Dendritic cell treated with granulocyte-macrophage colony-stimulating factor and Interleukin-4, amounts not matched to agents 40 ng/mL and 50 ng/mL, for 4 days (primary cell): ENCODE measurements at regions not wholly inside any gene's neighbourhood (a gene's known extent, or its start where the extent isn't known, plus 50 kb on each side); places are given as distances from the start of the nearest gene placed in this dataset.

ENCODE experiments used
- H3K27ac Mint-ChIP-seq: one replicate; pipeline ENCODE4 v1.8.0; 2022; ENCODE audit warnings: mild to moderate bottlenecking, mixed read lengths
- H3K27me3 Mint-ChIP-seq: one replicate; pipeline ENCODE4 v1.8.0; 2022; ENCODE audit warnings: mild to moderate bottlenecking, mixed read lengths
- H3K36me3 Mint-ChIP-seq: one replicate; pipeline ENCODE4 v1.8.0; 2022; ENCODE audit warnings: low read depth, mixed read lengths
- H3K4me1 Mint-ChIP-seq: one replicate; pipeline ENCODE4 v1.8.0; 2022; ENCODE audit warnings: low read depth, mixed read lengths
- H3K4me3 Mint-ChIP-seq: one replicate; pipeline ENCODE4 v1.8.0; 2022; ENCODE audit warnings: mild to moderate bottlenecking, moderate library complexity, mixed read lengths
- H3K9me3 Mint-ChIP-seq: one replicate; pipeline ENCODE4 v1.8.0; 2022; ENCODE audit warnings: mixed read lengths
- intact Hi-C: fragments of 100-400 bp; cut with micrococcal nuclease; formaldehyde crosslinking; loops from one replicate; pipeline ENCODE4 v1.15.0; 2022

DNA sequence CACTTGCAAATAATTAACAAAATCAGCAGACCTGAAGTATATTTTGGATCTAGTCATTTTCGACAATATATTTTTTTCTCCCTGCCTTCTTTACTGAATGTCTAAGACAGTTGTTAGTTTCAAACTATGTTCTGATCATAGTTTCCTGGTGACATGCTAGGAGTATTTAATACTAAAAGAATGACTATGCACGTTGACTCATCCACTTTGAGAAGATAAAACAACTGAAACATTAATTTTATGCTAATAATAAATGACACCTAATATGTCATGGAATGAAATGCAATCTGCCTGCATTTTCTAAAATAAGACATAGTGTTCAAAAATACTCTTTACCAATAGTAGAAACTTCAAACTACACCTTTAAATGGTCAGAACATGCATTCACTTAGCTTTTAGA is 2123.7 kb upstream of the C9orf72 start:
- Mint-ChIP-seq H3K36me3 (no peaks in the 10 kb centered on the region), H3K9me3 (no peaks in the 10 kb centered on the region), H3K4me1 (no peaks in the 10 kb centered on the region), H3K27me3 (no peaks in the 10 kb centered on the region), H3K4me3 (no peak overlapping the region), H3K27ac (no peak overlapping the region)
- intact Hi-C loops, result loop anchor here (10.0 kb wide), 1 partner anchor 922 kb away; no protein-coding TSS in a partner anchor

DNA sequence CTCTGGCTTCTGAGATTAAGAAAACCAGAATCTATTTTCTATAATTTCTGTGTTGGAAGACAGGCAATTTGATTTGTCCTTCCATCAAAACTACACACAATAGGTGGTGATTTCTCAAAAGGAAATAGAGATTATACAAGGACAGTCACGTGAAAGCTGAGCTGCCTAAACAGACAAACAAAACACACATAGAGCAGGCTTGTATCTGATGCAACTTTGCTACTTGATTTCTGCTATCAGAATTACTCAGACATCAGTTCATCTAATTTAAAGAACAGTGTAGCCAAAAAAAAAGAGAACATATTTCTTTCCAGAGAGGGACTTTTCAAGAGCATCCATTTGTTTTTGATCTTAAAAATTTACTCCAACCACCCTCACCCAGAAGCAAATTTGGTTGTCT is 2128.3 kb upstream of the C9orf72 start:
- Mint-ChIP-seq H3K9me3 (no peaks in the 10 kb centered on the region), H3K27ac (no peak overlapping the region), H3K4me3 (no peak overlapping the region), H3K4me1 (no peaks in the 10 kb centered on the region), H3K36me3 (no peaks in the 10 kb centered on the region), H3K27me3 (no peaks in the 10 kb centered on the region)
- intact Hi-C loops, result no loop called here

DNA sequence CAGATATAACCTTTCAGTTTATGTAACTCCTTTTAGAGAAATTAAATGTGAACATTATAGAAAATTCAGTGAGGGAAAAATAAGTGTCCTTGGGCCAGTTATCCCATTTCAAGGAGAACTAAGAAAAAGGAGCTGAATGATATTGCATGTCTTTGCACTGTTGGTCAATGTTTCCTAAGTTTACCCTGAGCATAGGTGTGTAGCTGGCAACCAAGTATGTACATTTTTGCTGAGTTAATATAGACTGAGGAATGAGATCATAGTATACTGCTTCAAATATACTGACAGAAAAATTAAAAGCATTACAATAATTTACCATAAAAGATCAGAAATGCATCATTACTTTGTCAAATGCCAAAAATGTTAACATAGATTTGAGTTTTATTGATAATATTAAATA is 2128.7 kb upstream of the C9orf72 start:
- intact Hi-C loops, result no loop called here
- no peaks in the 10 kb centered on the region for H3K27me3 Mint-ChIP-seq
- H3K9me3 Mint-ChIP-seq, result no peaks in the 10 kb centered on the region
- no peak overlapping the region for H3K27ac Mint-ChIP-seq
- no peaks in the 10 kb centered on the region for H3K36me3 Mint-ChIP-seq
- no peaks in the 10 kb centered on the region for H3K4me1 Mint-ChIP-seq
- no peak overlapping the region for H3K4me3 Mint-ChIP-seq

DNA sequence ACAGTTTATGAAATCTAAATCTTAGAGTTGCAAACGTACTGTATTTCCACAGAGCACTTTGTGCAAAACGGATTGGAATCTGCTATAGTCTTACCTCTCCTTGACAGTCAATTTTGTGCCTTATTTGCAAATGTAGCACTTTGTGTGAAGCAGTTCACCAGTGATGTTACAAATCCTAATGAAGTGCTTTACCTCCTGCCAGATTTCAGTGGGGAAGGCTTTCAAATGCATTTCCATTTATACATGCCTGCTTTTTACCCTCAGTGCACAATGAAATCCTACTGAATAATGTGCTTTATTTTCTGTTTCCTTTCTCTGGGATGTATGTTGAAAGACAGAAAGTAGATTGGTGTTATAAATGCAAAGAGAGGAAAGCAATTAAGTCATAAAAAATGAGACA is 2141.6 kb upstream of the C9orf72 start:
- Mint-ChIP-seq H3K27ac (no peak overlapping the region), H3K9me3 (peaks cover 5% of the 10 kb centered on the region), H3K36me3 (no peaks in the 10 kb centered on the region), H3K27me3 (no peaks in the 10 kb centered on the region), H3K4me3 (no peak overlapping the region), H3K4me1 (no peaks in the 10 kb centered on the region)
- intact Hi-C loops, result no loop called here

DNA sequence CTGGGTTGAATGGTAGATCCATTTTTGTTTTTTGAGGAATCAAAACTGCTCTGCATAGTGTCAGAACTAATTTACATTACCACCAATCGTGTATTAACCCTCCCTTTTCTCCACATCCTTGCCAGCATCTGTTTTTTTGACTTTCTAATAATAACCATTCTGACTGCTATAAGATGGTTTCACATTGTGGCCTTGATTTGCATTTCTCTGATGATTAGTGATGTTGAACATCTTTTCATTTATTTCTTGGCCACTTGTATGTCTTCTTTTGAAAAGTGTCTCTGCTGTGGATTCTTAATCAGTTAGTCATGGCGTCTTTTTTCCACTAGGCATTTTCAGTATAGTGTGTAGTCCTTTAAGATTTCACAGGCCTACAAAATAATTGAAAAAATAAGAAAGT is 2144.3 kb upstream of the C9orf72 start:
- Mint-ChIP-seq H3K36me3 (no peaks in the 10 kb centered on the region), H3K4me1 (no peaks in the 10 kb centered on the region), H3K9me3 (peaks cover 5% of the 10 kb centered on the region), H3K27ac (no peak overlapping the region), H3K4me3 (no peak overlapping the region), H3K27me3 (no peaks in the 10 kb centered on the region)
- intact Hi-C loops, result no loop called here

DNA sequence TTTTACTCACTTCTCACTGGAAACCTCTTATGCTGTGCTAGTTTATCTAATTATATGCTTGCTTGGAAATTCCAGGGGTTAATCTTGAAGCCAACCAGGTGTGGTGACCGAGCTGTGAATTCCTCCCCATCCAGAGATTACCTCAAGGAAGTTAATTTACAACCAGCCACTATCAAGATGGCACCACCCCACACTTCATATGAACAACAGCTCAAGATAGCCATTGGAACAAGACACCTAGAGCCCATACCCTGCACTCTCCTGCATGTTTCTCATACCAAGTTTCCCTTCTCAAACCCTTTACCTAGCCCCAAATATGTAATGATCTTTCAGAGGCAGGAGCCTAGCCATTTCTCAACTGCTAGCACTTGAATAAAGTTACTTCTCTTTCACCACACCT is 2156.9 kb upstream of the C9orf72 start:
- Mint-ChIP-seq H3K9me3 (peaks cover 52% of the 10 kb centered on the region), H3K4me1 (no peaks in the 10 kb centered on the region), H3K27ac (no peak overlapping the region), H3K36me3 (no peaks in the 10 kb centered on the region), H3K4me3 (no peak overlapping the region), H3K27me3 (no peaks in the 10 kb centered on the region)
- intact Hi-C loops, result no loop called here

DNA sequence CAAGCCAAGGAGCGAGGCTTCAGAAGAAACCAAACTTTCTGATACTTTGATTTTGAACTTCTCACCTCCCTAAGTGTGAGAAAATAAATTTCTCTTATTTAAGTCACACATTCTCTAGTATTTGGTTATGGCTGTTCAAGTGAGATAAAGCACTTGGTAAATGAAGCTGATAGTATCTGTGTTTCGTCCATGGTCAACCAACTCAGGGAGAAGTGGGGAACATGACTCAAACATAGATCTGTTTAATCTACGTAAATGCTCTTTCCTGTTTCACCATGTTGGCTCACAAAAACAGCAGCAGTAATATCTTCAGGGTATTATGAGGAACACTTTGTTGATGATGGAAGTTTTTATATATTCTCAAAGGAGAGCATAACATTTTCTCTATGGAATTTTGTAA is 2167.2 kb upstream of the C9orf72 start:
- Mint-ChIP-seq H3K36me3 (no peaks in the 10 kb centered on the region), H3K4me3 (no peak overlapping the region), H3K27me3 (no peaks in the 10 kb centered on the region), H3K9me3 (peaks cover 8% of the 10 kb centered on the region), H3K27ac (no peak overlapping the region), H3K4me1 (no peaks in the 10 kb centered on the region)
- intact Hi-C loops, result no loop called here

DNA sequence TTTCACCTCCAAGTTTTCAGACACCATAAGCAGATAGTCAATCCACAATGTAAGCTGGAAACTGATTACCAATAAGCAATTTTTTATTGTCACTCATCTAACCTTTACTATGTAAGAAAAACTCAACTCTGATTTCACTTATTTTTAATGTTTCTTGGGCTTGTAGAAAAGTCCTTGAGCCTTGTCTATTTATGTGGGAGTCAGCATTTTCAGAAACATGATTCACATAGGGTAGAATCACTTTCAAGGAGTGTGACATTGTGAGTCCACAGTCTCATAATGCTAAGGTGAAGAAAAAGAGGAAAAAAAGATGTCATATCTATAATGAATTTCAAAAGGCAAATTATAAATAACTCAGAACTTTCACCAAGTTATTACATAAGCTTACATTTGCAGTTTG is 2167.9 kb upstream of the C9orf72 start:
- intact Hi-C loops, result no loop called here

DNA sequence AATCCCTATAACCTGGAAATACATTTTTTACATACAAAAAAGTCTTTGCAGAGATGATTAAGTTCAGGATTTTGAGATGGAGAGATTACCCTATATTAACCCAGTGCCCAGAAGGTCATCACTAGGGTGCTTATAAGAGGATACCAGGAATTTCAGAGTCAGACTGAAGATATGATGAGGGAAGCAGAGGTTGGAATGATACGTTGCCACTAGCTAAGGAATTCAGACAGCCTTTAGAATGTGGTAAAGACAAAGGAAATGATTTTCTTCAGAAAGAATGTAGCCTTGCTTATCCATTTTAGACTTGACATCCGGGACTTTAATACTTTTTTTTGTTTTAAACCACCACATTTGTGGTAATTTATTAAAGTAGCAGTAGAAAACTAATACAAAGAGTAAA is 2176.8 kb upstream of the C9orf72 start:
- intact Hi-C loops, result no loop called here
- H3K9me3 Mint-ChIP-seq, result no peaks in the 10 kb centered on the region
- no peaks in the 10 kb centered on the region for H3K27me3 Mint-ChIP-seq
- no peak overlapping the region for H3K27ac Mint-ChIP-seq
- H3K4me3 Mint-ChIP-seq, result no peak overlapping the region
- no peaks in the 10 kb centered on the region for H3K36me3 Mint-ChIP-seq
- no peaks in the 10 kb centered on the region for H3K4me1 Mint-ChIP-seq

More for the DNA sequence above, 2167.9 kb upstream of the C9orf72 start:
- Mint-ChIP-seq H3K9me3 (peaks cover 8% of the 10 kb centered on the region), H3K27ac (no peak overlapping the region), H3K27me3 (no peaks in the 10 kb centered on the region), H3K4me3 (no peak overlapping the region), H3K4me1 (no peaks in the 10 kb centered on the region), H3K36me3 (no peaks in the 10 kb centered on the region)

DNA sequence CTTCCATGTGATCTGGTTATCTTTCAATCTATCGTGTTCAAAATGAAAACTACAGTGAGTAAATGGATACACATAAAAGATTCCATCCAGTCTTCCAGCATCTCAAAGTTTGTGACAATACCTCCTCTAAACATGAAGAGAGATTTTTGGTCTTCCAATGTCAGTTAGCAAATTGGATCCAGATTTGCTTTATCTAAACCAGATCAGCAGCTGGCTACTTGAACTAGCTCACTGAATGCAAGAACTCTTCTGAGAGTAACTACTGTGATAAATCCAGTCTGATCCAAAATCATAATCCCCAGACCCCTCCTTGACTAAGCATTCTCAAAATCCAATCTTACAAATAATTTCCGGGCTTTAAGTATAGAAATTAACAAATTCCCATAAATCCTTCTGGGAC is 2177.9 kb upstream of the C9orf72 start:
- H3K4me3 Mint-ChIP-seq, result no peak overlapping the region
- H3K36me3 Mint-ChIP-seq, result no peaks in the 10 kb centered on the region
- no peaks in the 10 kb centered on the region for H3K27me3 Mint-ChIP-seq
- intact Hi-C loops, result no loop called here
- H3K9me3 Mint-ChIP-seq, result no peaks in the 10 kb centered on the region
- H3K27ac Mint-ChIP-seq, result no peak overlapping the region
- no peaks in the 10 kb centered on the region for H3K4me1 Mint-ChIP-seq

DNA sequence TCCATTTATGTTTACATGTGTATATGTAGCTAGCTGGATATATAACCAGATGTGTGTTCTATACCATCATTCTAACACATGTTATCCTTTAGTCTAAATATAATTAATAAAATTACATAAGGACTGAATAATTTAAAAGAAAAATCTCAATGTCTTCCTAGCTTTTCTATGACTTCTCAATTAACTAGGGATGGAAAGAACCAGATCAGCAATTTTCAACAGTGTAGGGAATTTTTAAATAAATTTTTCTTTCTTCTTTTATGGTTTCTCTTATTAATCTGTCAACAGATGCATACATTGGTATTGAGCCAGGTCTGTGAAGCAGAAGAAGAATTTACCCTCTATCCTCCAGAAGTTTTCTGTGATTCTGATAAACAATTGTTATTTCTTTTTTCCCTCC is 2180.4 kb upstream of the C9orf72 start:
- Mint-ChIP-seq H3K4me3 (no peak overlapping the region), H3K9me3 (no peaks in the 10 kb centered on the region), H3K27me3 (no peaks in the 10 kb centered on the region), H3K27ac (no peak overlapping the region), H3K4me1 (no peaks in the 10 kb centered on the region), H3K36me3 (no peaks in the 10 kb centered on the region)
- intact Hi-C loops, result no loop called here

DNA sequence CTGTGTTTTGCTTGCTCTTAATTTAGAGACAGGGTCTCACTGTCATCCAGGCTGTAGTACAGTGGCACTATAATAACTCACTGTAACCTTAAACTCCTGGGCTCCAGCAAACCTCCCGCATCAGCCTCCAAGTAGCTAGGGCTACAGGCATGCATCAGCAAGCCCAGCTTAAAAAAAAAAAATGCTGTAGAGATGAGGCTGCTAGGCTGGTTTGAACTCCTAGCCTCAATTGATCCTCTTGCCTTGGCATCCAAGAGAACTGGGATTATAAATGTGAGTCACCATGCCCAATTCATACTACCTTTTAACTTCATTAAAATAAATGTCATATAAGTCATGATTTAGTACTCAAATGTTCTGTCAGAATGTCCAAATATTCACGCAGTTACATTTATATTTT is 2195.7 kb upstream of the C9orf72 start:
- Mint-ChIP-seq H3K36me3 (no peaks in the 10 kb centered on the region), H3K4me1 (no peaks in the 10 kb centered on the region), H3K9me3 (peaks cover 14% of the 10 kb centered on the region), H3K27me3 (no peaks in the 10 kb centered on the region), H3K4me3 (no peak overlapping the region), H3K27ac (no peak overlapping the region)
- intact Hi-C loops, result no loop called here

DNA sequence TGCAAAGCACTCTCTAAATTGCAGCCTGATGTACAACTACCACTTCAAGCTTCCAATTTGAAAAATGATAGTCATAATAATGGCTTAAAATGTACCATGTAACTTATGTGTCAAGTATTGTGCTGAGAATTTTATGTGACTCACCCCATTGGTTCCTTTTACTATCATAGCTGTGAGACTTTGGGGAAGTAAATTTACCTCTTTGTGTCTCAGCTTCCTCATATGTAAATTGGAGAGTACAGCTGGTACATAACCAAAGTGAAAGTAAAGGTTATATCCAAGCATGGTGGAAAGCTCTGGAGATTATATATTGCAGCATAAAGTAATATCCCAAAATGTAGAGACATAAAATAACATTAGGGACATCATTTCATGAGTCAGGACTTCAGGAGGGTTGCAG is 2200.4 kb upstream of the C9orf72 start:
- no peak overlapping the region for H3K27ac Mint-ChIP-seq
- H3K4me3 Mint-ChIP-seq, result no peak overlapping the region
- no peaks in the 10 kb centered on the region for H3K4me1 Mint-ChIP-seq
- no peaks in the 10 kb centered on the region for H3K9me3 Mint-ChIP-seq
- intact Hi-C loops, result no loop called here
- H3K27me3 Mint-ChIP-seq, result no peaks in the 10 kb centered on the region
- no peaks in the 10 kb centered on the region for H3K36me3 Mint-ChIP-seq

DNA sequence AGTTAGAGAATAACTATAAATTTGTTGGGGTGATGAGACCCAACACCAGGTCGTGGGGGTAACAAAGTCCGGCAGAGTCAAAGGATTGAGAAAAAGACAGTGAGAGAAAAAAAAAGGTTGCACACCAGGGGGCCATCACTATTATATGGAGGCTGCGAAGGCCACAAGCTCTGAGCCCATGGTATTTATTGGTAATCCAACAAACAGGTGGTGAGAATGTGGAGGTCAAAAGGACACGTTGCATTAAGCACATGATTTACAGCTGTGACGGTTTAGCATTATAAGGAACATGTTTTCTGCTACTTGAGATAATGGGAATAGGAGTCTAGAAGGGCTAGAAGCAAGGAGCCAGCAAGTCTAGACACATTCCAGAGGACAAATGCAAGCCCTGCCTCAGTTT is 2202.2 kb upstream of the C9orf72 start:
- Mint-ChIP-seq H3K9me3 (no peaks in the 10 kb centered on the region), H3K4me1 (no peaks in the 10 kb centered on the region), H3K27ac (no peak overlapping the region), H3K4me3 (no peak overlapping the region), H3K36me3 (no peaks in the 10 kb centered on the region), H3K27me3 (no peaks in the 10 kb centered on the region)
- intact Hi-C loops, result no loop called here

DNA sequence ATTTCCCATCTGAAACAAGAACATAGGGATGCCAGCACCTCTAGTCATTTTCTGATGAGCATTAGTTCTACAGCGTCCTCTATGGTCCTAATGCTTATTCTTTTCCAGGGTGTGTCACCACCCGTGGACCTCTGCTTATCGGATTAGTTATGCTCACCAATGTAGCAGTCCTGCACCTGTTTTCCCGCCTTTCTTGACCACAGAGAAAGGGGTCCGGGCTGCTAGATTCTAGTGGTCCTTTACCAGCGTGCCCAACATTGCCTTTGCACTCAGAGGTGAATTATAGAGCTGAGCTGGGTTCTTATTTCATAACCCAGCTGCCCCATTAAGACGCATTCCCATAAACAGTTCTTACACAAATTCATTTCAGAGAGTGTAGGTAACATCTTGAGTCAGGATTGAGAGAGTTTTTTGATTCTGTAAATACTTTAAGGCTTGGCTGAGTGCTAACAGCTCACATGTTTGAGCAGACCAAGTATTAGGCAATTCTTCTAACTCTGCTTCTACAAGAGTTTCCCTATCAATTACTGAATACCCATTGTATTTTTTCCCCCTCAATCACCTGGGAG is 2205.1 kb upstream of the C9orf72 start:
- no peaks in the 10 kb centered on the region for H3K9me3 Mint-ChIP-seq
- intact Hi-C loops, result no loop called here
- H3K4me1 Mint-ChIP-seq, result no peaks in the 10 kb centered on the region
- H3K36me3 Mint-ChIP-seq, result no peaks in the 10 kb centered on the region
- no peak overlapping the region for H3K27ac Mint-ChIP-seq
- H3K27me3 Mint-ChIP-seq, result no peaks in the 10 kb centered on the region
- no peak overlapping the region for H3K4me3 Mint-ChIP-seq
